PFSK-1 (cell line): ENCODE measurements at regions not wholly inside any gene's neighbourhood (a gene's known extent, or its start where the extent isn't known, plus 50 kb on each side); places are given as distances from the start of the nearest gene placed in this dataset.

Experiments used
- POLR2AphosphoS5 ChIP-seq: IDR thresholded peaks from 2 replicates; pipeline ENCODE4 v1.6.1; 2012; ENCODE audit warnings: low read depth, mild to moderate bottlenecking, control low read depth, low read length, moderate library complexity
- SIN3A ChIP-seq: IDR thresholded peaks from 2 replicates; pipeline ENCODE4 v1.6.1; 2012; ENCODE audit warnings: mild to moderate bottlenecking, low read length, moderate library complexity, borderline replicate concordance; ENCODE audit not compliant: insufficient read depth
- TAF1 ChIP-seq: IDR thresholded peaks from 2 replicates; pipeline ENCODE4 v1.6.1; 2012; ENCODE audit warnings: low read length, control low read depth, borderline replicate concordance; ENCODE audit not compliant: insufficient read depth

- no peak for TF ChIP-seq TAF1
- no peak for TF ChIP-seq SIN3A
- no peak for TF ChIP-seq POLR2AphosphoS5
Observed at GRCh38 chr1:222334026-222334680, 213.8 kb downstream of the HHIPL2 start.
